Esophagus muscularis mucosa (tissue), 4 donors: ENCODE measurements at regions not wholly inside any gene's neighbourhood (a gene's known extent, or its start where the extent isn't known, plus 50 kb on each side); places are given as distances from the start of the nearest gene placed in this dataset.

Experiments used
- DNase-seq: peaks from one replicate; pipeline ENCODE4 v3.0.0-alpha.2; 2017; ENCODE audit errors: extremely low spot score
- H3K27ac ChIP-seq, 4 donors: fragments of 200-600 bp; sonication (generic); replicated peaks in 1 of 4; 1 replicate in 3 of 4; 2 replicates in 1 of 4; pipeline ENCODE4 v1.5.1; 2016 to 2019; ENCODE audit warnings: mild to moderate bottlenecking in 1 of 4
- H3K27me3 ChIP-seq, 4 donors: fragments of 200-600 bp; sonication (generic); one replicate each; pipeline versions ENCODE4 v1.5.1 to v1.6.0; 2016 to 2019
- H3K36me3 ChIP-seq, 4 donors: fragments of 200-600 bp; sonication (generic); one replicate each; pipeline ENCODE4 v1.5.1; 2016 to 2019
- H3K4me1 ChIP-seq, 4 donors: fragments of 200-600 bp; sonication (generic); one replicate each; pipeline ENCODE4 v1.5.1; 2016 to 2019
- H3K4me3 ChIP-seq, 4 donors: fragments of 200-600 bp; sonication (generic); 1 replicate in 2 of 4; 2 replicates in 2 of 4; pipeline ENCODE4 v1.5.1; 2016 to 2019; ENCODE audit warnings: mild to moderate bottlenecking in 4 of 4, moderate library complexity in 1 of 4
- H3K9me3 ChIP-seq, 4 donors: fragments of 200-600 bp; sonication (generic); 1 replicate in 3 of 4; 2 replicates in 1 of 4; pipeline ENCODE4 v1.5.1; 2016 to 2019
- CTCF ChIP-seq, 3 experiments: fragments of 200-600 bp in 2 of 3; fragments of 450-650 bp in 1 of 3; sonication (generic) in 2 of 3; IDR thresholded peaks; one replicate each; pipeline ENCODE4 v1.5.1; 2017 to 2019; ENCODE audit warnings: antibody characterized with exemption in 3 of 3, mild to moderate bottlenecking in 2 of 3, moderate library complexity in 1 of 3
- EP300 ChIP-seq: sonication (generic); formaldehyde crosslinking; IDR thresholded peaks from one replicate; pipeline ENCODE4 v1.6.1; 2017; ENCODE audit warnings: antibody characterized with exemption
- POLR2A ChIP-seq: fragments of 450-650 bp; IDR thresholded peaks from one replicate; pipeline ENCODE4 v1.6.1; 2017; ENCODE audit warnings: antibody characterized with exemption, moderate library complexity, mild to moderate bottlenecking, low read depth
- POLR2AphosphoS5 ChIP-seq, 2 donors: sonication (generic); formaldehyde crosslinking; IDR thresholded peaks; one replicate each; pipeline ENCODE4 v1.6.1; 2017; ENCODE audit warnings: antibody characterized with exemption in 2 of 2
- WGBS: methylation state at CpG from one replicate; pipeline ENCODE4 v1.1.5; 2018; 5-methylcytosine and 5-hydroxymethylcytosine counted together
- intact Hi-C: fragments of 100-400 bp; cut with DNase I; formaldehyde crosslinking; loops from one replicate; pipeline ENCODE4 v1.15.1; 2023

DNA sequence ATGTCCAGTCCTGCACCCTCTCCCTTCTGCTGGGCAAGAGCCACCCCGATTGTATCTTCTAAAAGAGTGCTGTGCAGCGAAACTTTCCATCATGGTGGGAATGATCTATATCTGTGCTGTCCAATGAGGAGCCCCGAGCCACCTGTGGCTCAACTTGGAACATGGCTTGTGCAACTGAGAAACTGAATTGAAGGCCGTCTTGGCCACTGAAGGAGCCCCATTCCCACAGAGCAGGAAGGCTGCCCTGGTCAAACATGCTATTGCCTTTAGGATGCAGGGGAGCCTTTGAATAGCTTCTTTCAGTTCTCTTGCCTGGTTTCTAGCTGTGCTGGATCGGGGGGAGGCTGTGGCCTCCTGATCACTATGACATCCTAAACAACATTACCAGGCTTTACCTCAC lies 427.6 kb downstream of the SETD4 start:
- peaks cover 0 to 23% (median 0%) of the 10 kb centered on the region in 4 donors for H3K27me3 ChIP-seq
- WGBS, result 94% methylated on average over 5 of the region's 5 CpGs
- H3K9me3 ChIP-seq, result no peaks in the 10 kb centered on the region
- peak; percentile 91 for DNase-seq
- intact Hi-C loops, result no loop called here
- H3K27ac ChIP-seq, result no peak overlapping the region
- no peaks in the 10 kb centered on the region for H3K4me1 ChIP-seq
- TF ChIP-seq CTCF (IDR thresholded peaks at IDR 0.05) (no peak), POLR2AphosphoS5 (IDR thresholded peaks at IDR 0.05) (no peak), EP300 (no peak), POLR2A (no peak)
- H3K4me3 ChIP-seq, result no peak overlapping the region
- H3K36me3 ChIP-seq, result no peaks in the 10 kb centered on the region

DNA sequence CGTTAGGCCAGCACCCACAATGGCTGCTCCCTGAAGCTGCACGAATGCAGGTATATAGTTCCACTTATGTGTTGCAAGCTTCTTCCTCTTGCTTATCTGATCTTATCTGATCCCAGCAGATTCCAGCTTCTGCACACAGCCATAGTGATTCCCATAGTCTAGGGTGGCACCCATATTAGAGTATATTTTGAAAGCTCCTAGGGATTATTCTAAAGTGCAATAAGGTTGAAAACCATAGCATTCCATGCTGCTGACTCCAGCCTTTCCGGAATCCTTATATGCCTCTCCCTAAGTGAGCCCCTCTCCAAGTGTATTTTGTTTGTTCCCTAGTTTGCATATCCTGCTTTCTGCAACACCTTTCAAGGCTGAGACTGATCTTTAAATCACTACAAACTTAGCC lies 432.0 kb downstream of the SETD4 start:
- Histone ChIP-seq H3K4me3 (no peak overlapping the region), H3K4me1 (no peaks in the 10 kb centered on the region), H3K27ac (no peak overlapping the region), H3K9me3 (no peaks in the 10 kb centered on the region), H3K27me3 (peaks cover 0 to 20% (median 0%) of the 10 kb centered on the region in 4 donors), H3K36me3 (no peaks in the 10 kb centered on the region)
- WGBS, result 87% methylated on average over 3 of the region's 3 CpGs
- intact Hi-C loops, result no loop called here
- TF ChIP-seq POLR2A (no peak), POLR2AphosphoS5 (IDR thresholded peaks at IDR 0.05) (no peak), EP300 (no peak), CTCF (IDR thresholded peaks at IDR 0.05) (no peak)
- DNase-seq, result no peak

DNA sequence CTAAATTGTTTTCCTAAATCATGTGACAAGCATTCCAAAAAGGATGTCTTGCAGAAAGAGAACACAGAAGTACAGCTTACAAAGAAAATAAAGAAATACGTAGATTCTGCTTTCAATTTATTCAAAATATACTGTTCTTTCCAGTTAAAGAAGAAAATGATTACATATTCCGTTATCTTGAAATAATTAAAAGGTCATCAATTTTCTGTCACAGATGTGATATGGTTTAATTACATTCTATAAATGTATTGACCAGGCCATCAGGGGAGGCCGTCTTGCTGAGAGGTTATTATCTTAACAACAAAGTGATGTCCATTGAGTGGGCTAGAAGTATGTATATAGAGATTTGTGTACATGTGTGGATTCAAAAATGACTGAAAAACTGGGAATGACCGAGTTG lies 432.9 kb downstream of the SETD4 start:
- no peak for TF ChIP-seq EP300
- no peak for TF ChIP-seq POLR2A
- no peak for TF ChIP-seq CTCF (IDR thresholded peaks at IDR 0.05)
- TF ChIP-seq POLR2AphosphoS5 (IDR thresholded peaks at IDR 0.05), result no peak
- Histone ChIP-seq H3K9me3 (no peaks in the 10 kb centered on the region), H3K4me1 (no peaks in the 10 kb centered on the region), H3K27ac (no peak overlapping the region), H3K36me3 (no peaks in the 10 kb centered on the region), H3K27me3 (peaks cover 0 to 12% (median 0%) of the 10 kb centered on the region in 4 donors), H3K4me3 (no peak overlapping the region)
- intact Hi-C loops, result no loop called here
- peak; percentile 31 for DNase-seq
- 74% methylated on average over 4 of the region's 4 CpGs for WGBS

- Histone ChIP-seq H3K27me3 (peaks cover 0 to 12% (median 0%) of the 10 kb centered on the region in 4 donors), H3K4me3 (no peak overlapping the region), H3K27ac (no peak overlapping the region), H3K4me1 (no peaks in the 10 kb centered on the region), H3K36me3 (no peaks in the 10 kb centered on the region), H3K9me3 (no peaks in the 10 kb centered on the region)
- 83% methylated on average over 3 of the region's 3 CpGs for WGBS
- DNase-seq, result no peak
- intact Hi-C loops, result no loop called here
- no peak for TF ChIP-seq POLR2AphosphoS5 (IDR thresholded peaks at IDR 0.05)
- TF ChIP-seq CTCF (IDR thresholded peaks at IDR 0.05), result no peak
- no peak for TF ChIP-seq EP300
- no peak for TF ChIP-seq POLR2A
Measured at GRCh38 chr21:35625576-35625975, 434.8 kb downstream of the SETD4 start.

GRCh38 chr21:35624901-35625300 lies 435.4 kb downstream of the SETD4 start:
- Histone ChIP-seq H3K27ac (no peak overlapping the region), H3K4me3 (no peak overlapping the region), H3K27me3 (peaks cover 0 to 12% (median 0%) of the 10 kb centered on the region in 4 donors), H3K36me3 (no peaks in the 10 kb centered on the region), H3K9me3 (no peaks in the 10 kb centered on the region), H3K4me1 (no peaks in the 10 kb centered on the region)
- TF ChIP-seq POLR2A (no peak), CTCF (IDR thresholded peaks at IDR 0.05) (no peak), EP300 (no peak)
- intact Hi-C loops, result no loop called here
- 36% methylated on average over 2 of the region's 2 CpGs for WGBS
- no peak for DNase-seq
